GM21825 (cell line): ENCODE measurements at regions not wholly inside any gene's neighbourhood (a gene's known extent, or its start where the extent isn't known, plus 50 kb on each side); places are given as distances from the start of the nearest gene placed in this dataset.

ENCODE experiments used
- ATAC-seq: cut with Tn5 transposase; IDR thresholded peaks from one replicate; pipeline ENCODE4 v1.9.1; 2021; ENCODE audit warnings: mild to moderate bottlenecking, moderate library complexity; ENCODE audit not compliant: unreplicated experiment

- ATAC-seq = no peak
Measured at GRCh38 chr2:116645155-116645554, 1169.3 kb upstream of the DDX18 start.

GRCh38 chr2:116668691-116669090, 1145.8 kb upstream of the DDX18 start:
- no peak for ATAC-seq

- ATAC-seq = no peak
Measured at GRCh38 chr2:116669782-116670181, 1144.7 kb upstream of the DDX18 start.

GRCh38 chr2:116674188-116674587, 1140.3 kb upstream of the DDX18 start:
- ATAC-seq = no peak

- no peak for ATAC-seq
Measured at GRCh38 chr2:116676776-116677175, 1137.7 kb upstream of the DDX18 start.

- ATAC-seq = no peak
Measured at GRCh38 chr2:116680256-116680936, 1134.1 kb upstream of the DDX18 start.

- ATAC-seq = no peak
Measured at GRCh38 chr2:116687371-116687770, 1127.1 kb upstream of the DDX18 start.

- ATAC-seq = no peak
Measured at GRCh38 chr2:116692988-116693387, 1121.5 kb upstream of the DDX18 start.

GRCh38 chr2:116696223-116696622, 1118.3 kb upstream of the DDX18 start:
- no peak for ATAC-seq

- ATAC-seq = no peak
Measured at GRCh38 chr2:116696903-116697302, 1117.6 kb upstream of the DDX18 start.

GRCh38 chr2:116706396-116706795, 1108.1 kb upstream of the DDX18 start:
- no peak for ATAC-seq

- ATAC-seq = no peak
Measured at GRCh38 chr2:116716038-116716437, 1098.5 kb upstream of the DDX18 start.

- no peak for ATAC-seq
Measured at GRCh38 chr2:116716444-116716843, 1098.0 kb upstream of the DDX18 start.

- no peak for ATAC-seq
Measured at GRCh38 chr2:116717832-116718231, 1096.7 kb upstream of the DDX18 start.

GRCh38 chr2:116718451-116718850, 1096.0 kb upstream of the DDX18 start:
- ATAC-seq = no peak

GRCh38 chr2:116719836-116720235, 1094.7 kb upstream of the DDX18 start:
- no peak for ATAC-seq

- ATAC-seq = no peak
Measured at GRCh38 chr2:116724550-116724949, 1089.9 kb upstream of the DDX18 start.

- ATAC-seq = no peak
Measured at GRCh38 chr2:116732322-116732721, 1082.2 kb upstream of the DDX18 start.

- ATAC-seq = no peak
Measured at GRCh38 chr2:116733699-116734098, 1080.8 kb upstream of the DDX18 start.

GRCh38 chr2:116737951-116738350, 1076.5 kb upstream of the DDX18 start:
- ATAC-seq = no peak

- ATAC-seq = no peak
Measured at GRCh38 chr2:116747103-116747502, 1067.4 kb upstream of the DDX18 start.

GRCh38 chr2:116749994-116750393, 1064.5 kb upstream of the DDX18 start:
- no peak for ATAC-seq

- ATAC-seq = no peak
Measured at GRCh38 chr2:116754381-116755101, 1060.0 kb upstream of the DDX18 start.
